GM04504 (cell line): ENCODE measurements at regions not wholly inside any gene's neighbourhood (a gene's known extent, or its start where the extent isn't known, plus 50 kb on each side); places are given as distances from the start of the nearest gene placed in this dataset.
"Not testable (repeated sequence)": the region's sequence is repeated elsewhere in the genome, so short reads cannot be mapped to it uniquely, and the experiment has no call there.

ENCODE experiments used
- DNase-seq: peaks from one replicate; pipeline ENCODE4 v3.0.0-alpha.2; 2012; ENCODE audit warnings: low read depth

- peak; percentile 98 for DNase-seq
These were observed 137.3 kb upstream of the ZNF469 start for GRCh38 chr16:88245241-88246081.

GRCh38 chr16:88246955-88247582, 135.7 kb upstream of the ZNF469 start:
- DNase-seq: not testable (repeated sequence)

GRCh38 chr16:88247583-88247966, 135.2 kb upstream of the ZNF469 start:
- DNase-seq: not testable (repeated sequence)

- not testable (repeated sequence) for DNase-seq
These were observed 134.0 kb upstream of the ZNF469 start for GRCh38 chr16:88248761-88249160.

- DNase-seq: not testable (repeated sequence)
These were observed 132.4 kb upstream of the ZNF469 start for GRCh38 chr16:88250381-88250780.

GRCh38 chr16:88252057-88252794, 130.5 kb upstream of the ZNF469 start:
- not testable (repeated sequence) for DNase-seq

- DNase-seq: not testable (repeated sequence)
These were observed 124.6 kb upstream of the ZNF469 start for GRCh38 chr16:88258141-88258540.

- DNase-seq: not testable (repeated sequence)
These were observed 123.8 kb upstream of the ZNF469 start for GRCh38 chr16:88258764-88259525.

- not testable (repeated sequence) for DNase-seq
These were observed 123.2 kb upstream of the ZNF469 start for GRCh38 chr16:88259538-88259937.

- not testable (repeated sequence) for DNase-seq
These were observed 122.6 kb upstream of the ZNF469 start for GRCh38 chr16:88260146-88260545.

GRCh38 chr16:88260881-88261665, 121.7 kb upstream of the ZNF469 start:
- not testable (repeated sequence) for DNase-seq

- not testable (repeated sequence) for DNase-seq
These were observed 120.7 kb upstream of the ZNF469 start for GRCh38 chr16:88261814-88262605.

- DNase-seq: not testable (repeated sequence)
These were observed 119.7 kb upstream of the ZNF469 start for GRCh38 chr16:88262858-88263563.

GRCh38 chr16:88263681-88264287, 119.0 kb upstream of the ZNF469 start:
- DNase-seq: not testable (repeated sequence)

- peak; percentile 87 for DNase-seq
These were observed 118.0 kb upstream of the ZNF469 start for GRCh38 chr16:88264641-88265285.

- DNase-seq: not testable (repeated sequence)
These were observed 117.3 kb upstream of the ZNF469 start for GRCh38 chr16:88265286-88265938.

GRCh38 chr16:88266036-88266435, 116.7 kb upstream of the ZNF469 start:
- not testable (repeated sequence) for DNase-seq
